ENCODE measurements at regions not wholly inside any gene's neighbourhood (a gene's known extent, or its start where the extent isn't known, plus 50 kb on each side); places are given as distances from the start of the nearest gene placed in this dataset.

- no peaks in the 10 kb centered on the region for H4K20me1 ChIP-seq (ENCODE audit: low read depth, low read length)
- TF ChIP-seq EZH2phosphoT487 (conservative IDR thresholded peaks at IDR 0.05; ENCODE audit: low read length) (no peak), CTCF (IDR thresholded peaks at IDR 0.05; ENCODE audit: insufficient read depth, low read length, poor library complexity, severe bottlenecking) (no peak)
- no peak overlapping the region for H3K4me3 ChIP-seq (ENCODE audit: insufficient read depth, low read length, poor library complexity, severe bottlenecking)
- no peaks in the 10 kb centered on the region for H3K9me2 ChIP-seq (replicated peaks; ENCODE audit: insufficient read depth, low read length)
- no peak overlapping the region for H2AFZ ChIP-seq (ENCODE audit: low read depth, low read length, severe bottlenecking)
- H3F3A ChIP-seq (ENCODE audit: insufficient read depth): no peaks in the 10 kb centered on the region
- no peaks in the 10 kb centered on the region for H3K79me2 ChIP-seq (ENCODE audit: insufficient read depth, low read length)
- no peaks in the 10 kb centered on the region for H3K9me3 ChIP-seq (ENCODE audit: insufficient read depth, low read length)
- H3K9ac ChIP-seq (ENCODE audit: low read length): no peak overlapping the region
- no peaks in the 10 kb centered on the region for H3K36me3 ChIP-seq (ENCODE audit: low read length)
- no peak overlapping the region for H3K4me2 ChIP-seq (ENCODE audit: low read depth, low read length, poor library complexity, severe bottlenecking)
- H3K27me3 ChIP-seq (ENCODE audit: low read length): no peaks in the 10 kb centered on the region
- H3K27ac ChIP-seq (ENCODE audit: low read depth, low read length): no peak overlapping the region
Observed at GRCh38 chr16:72355561-72355960, 183.6 kb upstream of the PMFBP1 start.

GRCh38 chr16:72349719-72350118 lies 177.8 kb upstream of the PMFBP1 start:
- Histone ChIP-seq H4K20me1 (ENCODE audit: low read depth, low read length) (no peaks in the 10 kb centered on the region), H3K27ac (ENCODE audit: low read depth, low read length) (no peak overlapping the region), H3F3A (ENCODE audit: insufficient read depth) (no peaks in the 10 kb centered on the region), H3K9me2 (replicated peaks; ENCODE audit: insufficient read depth, low read length) (no peaks in the 10 kb centered on the region), H3K4me2 (ENCODE audit: low read depth, low read length, poor library complexity, severe bottlenecking) (no peak overlapping the region), H2AFZ (ENCODE audit: low read depth, low read length, severe bottlenecking) (no peak overlapping the region), H3K4me3 (ENCODE audit: insufficient read depth, low read length, poor library complexity, severe bottlenecking) (no peak overlapping the region), H3K9ac (ENCODE audit: low read length) (no peak overlapping the region), H3K36me3 (ENCODE audit: low read length) (no peaks in the 10 kb centered on the region), H3K79me2 (ENCODE audit: insufficient read depth, low read length) (no peaks in the 10 kb centered on the region), H3K9me3 (ENCODE audit: insufficient read depth, low read length) (no peaks in the 10 kb centered on the region), H3K27me3 (ENCODE audit: low read length) (no peaks in the 10 kb centered on the region)
- TF ChIP-seq EZH2phosphoT487 (conservative IDR thresholded peaks at IDR 0.05; ENCODE audit: low read length): no peak
- no peak for TF ChIP-seq CTCF (IDR thresholded peaks at IDR 0.05; ENCODE audit: insufficient read depth, low read length, poor library complexity, severe bottlenecking)

DNA sequence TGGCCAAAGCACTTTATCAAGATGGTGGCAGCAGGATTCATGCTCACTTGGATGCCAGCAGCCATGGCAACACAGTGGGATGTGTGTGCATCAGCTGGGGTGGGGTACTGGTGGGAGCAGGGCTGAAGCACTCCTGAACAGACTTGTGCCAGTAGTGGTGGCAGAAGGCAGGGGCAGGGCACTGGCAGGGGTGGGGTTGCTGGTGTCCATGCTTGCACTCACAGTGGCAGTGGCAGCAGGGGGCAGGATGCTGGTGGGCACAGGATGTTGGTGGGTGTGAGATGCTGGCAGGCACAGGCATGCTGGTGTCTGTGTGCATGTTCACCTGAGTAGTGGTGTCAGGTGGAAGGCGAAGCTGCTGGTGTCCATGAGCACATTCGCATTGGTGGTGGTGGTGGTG lies 161.0 kb upstream of the PMFBP1 start:
- Histone ChIP-seq H3K9me3 (ENCODE audit: insufficient read depth, low read length) (no peaks in the 10 kb centered on the region), H2AFZ (ENCODE audit: low read depth, low read length, severe bottlenecking) (no peak overlapping the region), H3K36me3 (ENCODE audit: low read length) (no peaks in the 10 kb centered on the region), H3K4me2 (ENCODE audit: low read depth, low read length, poor library complexity, severe bottlenecking) (no peak overlapping the region), H3K9ac (ENCODE audit: low read length) (no peak overlapping the region), H3K27ac (ENCODE audit: low read depth, low read length) (no peak overlapping the region), H4K20me1 (ENCODE audit: low read depth, low read length) (no peaks in the 10 kb centered on the region), H3F3A (ENCODE audit: insufficient read depth) (no peaks in the 10 kb centered on the region), H3K9me2 (replicated peaks; ENCODE audit: insufficient read depth, low read length) (no peaks in the 10 kb centered on the region), H3K79me2 (ENCODE audit: insufficient read depth, low read length) (no peaks in the 10 kb centered on the region), H3K27me3 (ENCODE audit: low read length) (no peaks in the 10 kb centered on the region), H3K4me3 (ENCODE audit: insufficient read depth, low read length, poor library complexity, severe bottlenecking) (no peak overlapping the region)
- TF ChIP-seq CTCF (IDR thresholded peaks at IDR 0.05; ENCODE audit: insufficient read depth, low read length, poor library complexity, severe bottlenecking) (no peak), EZH2phosphoT487 (conservative IDR thresholded peaks at IDR 0.05; ENCODE audit: low read length) (no peak)

GRCh38 chr16:72324578-72324977 lies 152.6 kb upstream of the PMFBP1 start:
- Histone ChIP-seq H4K20me1 (ENCODE audit: low read depth, low read length) (no peaks in the 10 kb centered on the region), H3K9me3 (ENCODE audit: insufficient read depth, low read length) (no peaks in the 10 kb centered on the region), H3K27ac (ENCODE audit: low read depth, low read length) (no peak overlapping the region), H3K9ac (ENCODE audit: low read length) (no peak overlapping the region), H3K9me2 (replicated peaks; ENCODE audit: insufficient read depth, low read length) (no peaks in the 10 kb centered on the region), H2AFZ (ENCODE audit: low read depth, low read length, severe bottlenecking) (no peak overlapping the region), H3K4me2 (ENCODE audit: low read depth, low read length, poor library complexity, severe bottlenecking) (no peak overlapping the region), H3K79me2 (ENCODE audit: insufficient read depth, low read length) (no peaks in the 10 kb centered on the region), H3K4me3 (ENCODE audit: insufficient read depth, low read length, poor library complexity, severe bottlenecking) (no peak overlapping the region), H3K27me3 (ENCODE audit: low read length) (no peaks in the 10 kb centered on the region), H3K36me3 (ENCODE audit: low read length) (no peaks in the 10 kb centered on the region), H3F3A (ENCODE audit: insufficient read depth) (no peaks in the 10 kb centered on the region)
- no peak for TF ChIP-seq EZH2phosphoT487 (conservative IDR thresholded peaks at IDR 0.05; ENCODE audit: low read length)
